ENCODE measurements at regions not wholly inside any gene's neighbourhood (a gene's known extent, or its start where the extent isn't known, plus 50 kb on each side); places are given as distances from the start of the nearest gene placed in this dataset.

DNA sequence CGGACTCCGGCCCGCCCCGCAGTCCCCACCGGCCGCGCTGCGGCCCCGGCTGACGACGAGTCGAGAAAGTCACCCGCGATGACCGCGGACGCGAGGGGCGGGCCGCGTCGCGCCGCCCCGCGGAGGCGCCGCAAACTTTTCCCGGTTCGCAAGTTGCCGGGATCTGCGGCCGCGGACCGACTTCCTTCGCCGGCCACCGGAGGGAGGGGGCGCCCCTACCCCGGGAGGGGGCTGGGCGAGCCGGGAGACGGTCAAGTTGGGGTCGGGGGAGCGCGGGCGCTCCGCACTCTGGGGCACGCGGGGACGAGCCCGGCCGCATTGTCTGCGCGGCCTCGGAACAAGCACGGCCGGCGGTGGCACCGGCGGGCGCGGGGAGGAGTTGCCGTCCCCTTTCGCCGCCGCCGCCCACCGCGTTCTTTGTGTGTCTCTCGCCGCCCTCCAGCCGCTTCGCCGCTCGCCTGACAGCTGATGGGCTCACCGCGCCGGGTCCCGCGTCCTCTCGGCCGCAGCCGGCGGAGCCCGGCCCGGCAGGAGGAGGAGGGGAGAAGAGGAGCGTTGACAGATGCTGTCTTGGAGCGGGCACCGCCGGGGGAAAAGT is 131.6 kb downstream of the OGFRL1 start:
- TF ChIP-seq, protein P1, sequence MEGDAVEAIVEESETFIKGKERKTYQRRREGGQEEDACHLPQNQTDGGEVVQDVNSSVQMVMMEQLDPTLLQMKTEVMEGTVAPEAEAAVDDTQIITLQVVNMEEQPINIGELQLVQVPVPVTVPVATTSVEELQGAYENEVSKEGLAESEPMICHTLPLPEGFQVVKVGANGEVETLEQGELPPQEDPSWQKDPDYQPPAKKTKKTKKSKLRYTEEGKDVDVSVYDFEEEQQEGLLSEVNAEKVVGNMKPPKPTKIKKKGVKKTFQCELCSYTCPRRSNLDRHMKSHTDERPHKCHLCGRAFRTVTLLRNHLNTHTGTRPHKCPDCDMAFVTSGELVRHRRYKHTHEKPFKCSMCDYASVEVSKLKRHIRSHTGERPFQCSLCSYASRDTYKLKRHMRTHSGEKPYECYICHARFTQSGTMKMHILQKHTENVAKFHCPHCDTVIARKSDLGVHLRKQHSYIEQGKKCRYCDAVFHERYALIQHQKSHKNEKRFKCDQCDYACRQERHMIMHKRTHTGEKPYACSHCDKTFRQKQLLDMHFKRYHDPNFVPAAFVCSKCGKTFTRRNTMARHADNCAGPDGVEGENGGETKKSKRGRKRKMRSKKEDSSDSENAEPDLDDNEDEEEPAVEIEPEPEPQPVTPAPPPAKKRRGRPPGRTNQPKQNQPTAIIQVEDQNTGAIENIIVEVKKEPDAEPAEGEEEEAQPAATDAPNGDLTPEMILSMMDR (IDR thresholded peaks at IDR 0.05) = peak; percentile 40
- TF ChIP-seq EZH2 (IDR thresholded peaks at IDR 0.05) = peak; percentile 51

Measured in neural progenitor cell (in vitro differentiated cells).